RWPE1 (cell line): ENCODE measurements at regions not wholly inside any gene's neighbourhood (a gene's known extent, or its start where the extent isn't known, plus 50 kb on each side); places are given as distances from the start of the nearest gene placed in this dataset.

Experiments
- CTCF ChIA-PET: fragments of 350-600 bp; sonication (Branson Sonifier 250); formaldehyde crosslinking; extraction: SDS; loops from one replicate; lab custom pipeline; 2021; lab: Yijun Ruan, JAX
- POLR2A ChIA-PET: fragments of 400-600 bp; formaldehyde crosslinking; extraction: SDS; loops from one replicate; lab custom pipeline; 2020; ENCODE audit warnings: antibody characterized with exemption; ENCODE audit not compliant: low non-redundant PET; lab: Yijun Ruan, JAX
- DNase-seq: peaks from one replicate; pipeline ENCODE4 v3.0.0; 2012; ENCODE audit warnings: low spot score
- H3K27ac ChIP-seq: fragments of 450-650 bp; 2 replicates; pipeline ENCODE4 v1.5.1; 2017
- TF ChIP-seq, protein P1 (sequence below): fragments of 450-650 bp; conservative IDR thresholded peaks from 2 replicates; pipeline ENCODE4 v1.5.1; 2017; ENCODE audit warnings: low read depth, mild to moderate bottlenecking

DNA sequence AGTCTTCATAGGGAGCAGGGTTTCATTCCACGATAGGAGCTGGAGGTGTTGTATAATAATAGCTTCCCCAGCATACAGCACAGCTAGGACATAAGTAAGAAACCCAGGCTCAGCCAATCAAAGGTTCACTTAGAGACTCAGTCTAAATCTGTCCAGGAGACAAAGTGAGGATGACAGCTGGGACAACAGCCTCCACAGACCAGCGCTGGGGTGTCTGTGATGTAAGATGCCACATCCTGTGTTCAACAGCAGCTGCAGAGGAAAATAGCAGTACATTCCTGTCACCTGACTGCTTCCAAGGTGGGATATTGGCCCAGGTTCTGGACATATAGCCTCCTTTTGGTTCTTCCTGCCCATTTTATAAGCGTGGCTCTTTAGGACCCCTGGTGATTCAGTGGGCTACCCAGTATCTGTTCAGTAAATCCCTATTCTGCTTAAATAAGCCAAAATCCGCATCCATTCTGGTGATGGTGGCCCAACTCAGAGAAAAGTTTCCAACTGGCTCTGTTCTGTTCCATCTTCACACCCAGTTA, 176.8 kb upstream of the SYT6 start:
- no peak overlapping the region for H3K27ac ChIP-seq
- ChIA-PET POLR2A (interaction anchor here (0.6 kb wide), 1 partner anchor 41 kb away, joined by 3 read pairs; no protein-coding TSS in a partner anchor), CTCF (no interaction called here)
- TF ChIP-seq, protein P1, sequence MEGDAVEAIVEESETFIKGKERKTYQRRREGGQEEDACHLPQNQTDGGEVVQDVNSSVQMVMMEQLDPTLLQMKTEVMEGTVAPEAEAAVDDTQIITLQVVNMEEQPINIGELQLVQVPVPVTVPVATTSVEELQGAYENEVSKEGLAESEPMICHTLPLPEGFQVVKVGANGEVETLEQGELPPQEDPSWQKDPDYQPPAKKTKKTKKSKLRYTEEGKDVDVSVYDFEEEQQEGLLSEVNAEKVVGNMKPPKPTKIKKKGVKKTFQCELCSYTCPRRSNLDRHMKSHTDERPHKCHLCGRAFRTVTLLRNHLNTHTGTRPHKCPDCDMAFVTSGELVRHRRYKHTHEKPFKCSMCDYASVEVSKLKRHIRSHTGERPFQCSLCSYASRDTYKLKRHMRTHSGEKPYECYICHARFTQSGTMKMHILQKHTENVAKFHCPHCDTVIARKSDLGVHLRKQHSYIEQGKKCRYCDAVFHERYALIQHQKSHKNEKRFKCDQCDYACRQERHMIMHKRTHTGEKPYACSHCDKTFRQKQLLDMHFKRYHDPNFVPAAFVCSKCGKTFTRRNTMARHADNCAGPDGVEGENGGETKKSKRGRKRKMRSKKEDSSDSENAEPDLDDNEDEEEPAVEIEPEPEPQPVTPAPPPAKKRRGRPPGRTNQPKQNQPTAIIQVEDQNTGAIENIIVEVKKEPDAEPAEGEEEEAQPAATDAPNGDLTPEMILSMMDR, result no peak
- DNase-seq, result no peak

DNA sequence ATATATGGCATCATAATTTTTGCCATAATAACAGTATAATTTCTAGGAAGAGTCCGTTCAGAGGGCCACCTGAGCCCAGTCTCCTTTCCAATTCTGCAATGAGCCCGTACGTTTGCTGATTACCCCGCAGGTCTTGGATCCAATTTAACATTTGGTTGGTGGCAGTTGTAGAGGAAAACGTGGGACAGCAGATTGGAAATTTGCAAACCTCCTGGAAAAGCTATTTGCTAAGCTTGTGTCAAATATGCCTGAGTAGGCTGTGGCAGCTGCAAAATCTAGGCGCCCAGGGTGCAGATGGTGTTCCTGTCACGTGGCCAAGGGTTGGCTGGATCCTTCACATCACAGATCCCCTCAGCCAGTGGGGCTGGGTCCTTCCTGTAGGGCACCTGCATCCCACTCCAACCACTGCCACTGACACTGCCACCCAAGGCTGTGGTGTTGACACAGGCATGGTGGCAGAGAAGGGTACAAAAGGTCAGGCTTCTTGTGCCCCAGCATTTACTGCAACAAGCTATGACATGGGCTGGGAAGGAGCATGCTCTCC, 174.8 kb upstream of the SYT6 start:
- POLR2A ChIA-PET, result no interaction called here
- TF ChIP-seq, protein P1, result no peak
- no peak for DNase-seq
- H3K27ac ChIP-seq, result no peak overlapping the region
- CTCF ChIA-PET, result no interaction called here

DNA sequence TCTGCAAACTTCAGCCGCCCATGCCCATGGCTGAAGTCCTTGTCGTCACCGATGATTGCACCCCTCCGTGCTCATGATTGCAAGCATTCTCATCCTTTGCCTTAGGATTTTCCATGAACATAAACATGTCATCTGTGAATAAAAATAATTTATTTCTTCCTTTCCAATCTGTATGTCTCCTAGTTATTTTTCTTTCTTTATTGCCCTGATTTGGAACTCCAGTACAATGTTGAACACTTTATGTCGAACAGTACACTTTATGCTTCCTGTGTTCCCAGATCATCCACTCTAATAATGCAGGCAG, 170.9 kb upstream of the SYT6 start:
- DNase-seq, result no peak
- CTCF ChIA-PET, result no interaction called here
- POLR2A ChIA-PET, result no interaction called here
- TF ChIP-seq, protein P1, result no peak
- no peak overlapping the region for H3K27ac ChIP-seq

DNA sequence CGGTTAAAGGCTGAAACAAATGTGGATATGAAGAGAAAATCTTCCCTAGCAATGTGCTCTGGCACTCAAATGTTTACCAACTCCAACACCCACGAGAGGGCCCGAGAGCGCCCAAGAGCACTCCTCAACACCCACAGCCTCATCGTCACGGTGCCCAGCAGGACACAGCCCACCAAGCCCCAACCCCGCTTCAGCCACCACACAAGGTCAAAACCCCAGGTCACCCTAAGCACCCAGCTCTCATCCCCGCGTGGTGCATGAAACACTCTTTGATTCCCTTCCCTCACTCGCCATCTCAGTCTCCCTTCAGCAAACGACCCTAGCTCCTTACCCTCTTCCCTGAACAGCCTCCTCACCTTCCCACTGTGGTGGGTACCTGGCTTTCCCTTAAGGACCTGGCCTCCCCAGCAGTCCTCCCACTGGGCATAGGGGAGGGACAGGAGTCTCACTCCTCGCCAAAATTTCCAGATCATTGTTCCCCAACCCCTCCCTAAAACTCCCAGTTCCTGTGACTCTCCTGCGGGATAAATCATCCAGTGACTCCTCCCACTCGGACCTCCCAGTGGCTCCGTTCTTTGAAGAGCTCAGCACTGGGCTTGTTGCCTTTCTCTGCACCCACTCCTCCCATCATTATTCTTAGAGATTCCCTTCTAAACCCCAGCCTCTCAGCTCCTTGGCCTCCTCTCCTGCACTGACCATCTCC, 170.4 kb upstream of the SYT6 start:
- CTCF ChIA-PET, result no interaction called here
- TF ChIP-seq, protein P1, result no peak
- DNase-seq, result no peak
- H3K27ac ChIP-seq, result no peak overlapping the region
- POLR2A ChIA-PET, result no interaction called here

DNA sequence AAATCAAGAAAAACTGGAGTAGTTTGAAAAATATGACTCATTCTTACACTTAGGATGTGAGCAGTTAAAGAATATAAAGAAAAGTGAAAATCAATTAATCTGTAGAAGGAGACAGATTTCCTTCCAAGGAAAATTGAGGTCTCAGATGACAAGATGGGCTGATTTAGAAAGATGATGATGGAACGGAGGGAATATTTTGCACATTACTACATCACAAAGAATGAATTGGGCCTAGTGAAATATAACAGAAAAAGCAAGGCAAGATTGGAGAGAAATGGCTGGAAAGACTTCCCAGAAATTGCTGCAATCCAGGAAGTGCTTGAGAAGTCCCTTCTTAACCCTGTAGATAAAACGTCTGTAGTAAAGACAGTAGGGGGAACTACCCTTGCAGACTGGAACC, 169.1 kb upstream of the SYT6 start:
- ChIA-PET POLR2A (no interaction called here), CTCF (no interaction called here)
- no peak overlapping the region for H3K27ac ChIP-seq
- TF ChIP-seq, protein P1, result no peak
- DNase-seq, result no peak

DNA sequence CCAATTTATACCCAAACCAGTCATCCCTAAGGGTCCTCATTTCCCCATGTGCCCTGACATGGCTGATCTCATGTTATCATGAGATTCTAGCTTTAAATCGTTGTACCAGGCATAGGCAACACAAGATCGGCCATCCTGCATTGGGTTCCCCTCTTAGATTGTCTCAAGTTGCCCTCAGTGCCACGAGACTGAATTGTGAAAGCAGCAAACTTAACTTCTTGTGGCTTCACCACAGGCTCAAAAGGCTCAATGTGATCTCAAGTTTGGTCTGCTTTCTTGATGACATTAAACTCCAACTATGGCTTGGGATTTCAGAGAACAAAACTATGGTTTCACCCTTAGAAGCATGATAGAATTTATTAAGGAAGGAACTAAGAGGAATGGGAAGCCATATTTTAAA, 168.5 kb upstream of the SYT6 start:
- H3K27ac ChIP-seq, result no peak overlapping the region
- ChIA-PET CTCF (no interaction called here), POLR2A (no interaction called here)
- no peak for DNase-seq
- TF ChIP-seq, protein P1, result no peak
